Renal cortical epithelial cell (primary cell): ENCODE measurements at regions not wholly inside any gene's neighbourhood (a gene's known extent, or its start where the extent isn't known, plus 50 kb on each side); places are given as distances from the start of the nearest gene placed in this dataset.

Experiments used
- DNase-seq: peaks from one replicate; pipeline ENCODE4 v3.0.0-alpha.2; 2011; ENCODE audit warnings: low read depth

DNA sequence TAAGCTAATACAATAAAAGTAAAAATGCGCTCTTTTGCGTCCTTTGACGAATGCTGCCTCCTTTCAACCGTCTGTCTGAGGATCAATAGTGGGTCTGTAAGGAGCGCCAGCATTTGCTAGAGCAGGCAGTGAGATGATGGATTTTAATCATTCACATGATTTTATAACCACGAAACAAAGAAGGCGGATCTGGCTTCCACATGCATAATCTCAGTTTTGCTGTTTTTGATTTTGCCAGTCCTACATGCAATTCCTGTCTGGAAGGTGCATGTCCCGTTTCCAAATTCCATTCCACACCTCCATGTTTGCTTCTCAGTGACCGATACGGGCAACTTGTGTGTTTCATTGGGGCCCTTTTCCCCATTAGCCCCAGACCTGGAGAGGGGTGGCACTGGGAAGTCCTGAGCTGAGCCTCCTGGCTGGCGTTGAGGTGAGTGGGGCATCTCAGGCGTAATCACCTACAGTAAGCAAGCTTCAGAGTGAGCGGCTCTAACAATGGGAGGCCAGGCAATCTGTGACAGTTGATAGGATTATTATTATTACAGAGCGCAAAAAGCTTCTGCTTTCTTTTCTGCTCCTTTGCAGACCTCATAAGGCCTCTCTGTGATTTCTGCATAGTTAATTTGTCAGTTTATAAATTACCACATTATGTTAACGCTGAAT lies 405.4 kb downstream of the ZSWIM6 start:
- no peak for DNase-seq

DNA sequence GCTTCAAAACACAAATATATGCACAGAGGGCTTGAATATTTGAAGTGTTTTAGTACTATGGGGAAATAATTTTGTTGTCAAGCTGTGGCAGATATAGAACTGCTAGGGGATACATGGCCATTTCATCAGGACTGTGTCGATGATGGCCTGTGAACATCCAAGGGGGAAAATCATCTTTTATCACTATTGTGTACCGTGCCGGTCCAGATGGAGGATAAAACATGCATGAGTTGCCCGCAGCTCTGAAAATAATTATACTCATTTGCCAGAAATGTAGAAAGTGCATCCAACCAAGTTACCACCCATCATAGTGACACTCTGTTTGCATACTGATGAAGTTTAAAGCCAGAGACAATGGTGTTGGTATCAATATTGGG lies 405.9 kb downstream of the ZSWIM6 start:
- DNase-seq: no peak

DNA sequence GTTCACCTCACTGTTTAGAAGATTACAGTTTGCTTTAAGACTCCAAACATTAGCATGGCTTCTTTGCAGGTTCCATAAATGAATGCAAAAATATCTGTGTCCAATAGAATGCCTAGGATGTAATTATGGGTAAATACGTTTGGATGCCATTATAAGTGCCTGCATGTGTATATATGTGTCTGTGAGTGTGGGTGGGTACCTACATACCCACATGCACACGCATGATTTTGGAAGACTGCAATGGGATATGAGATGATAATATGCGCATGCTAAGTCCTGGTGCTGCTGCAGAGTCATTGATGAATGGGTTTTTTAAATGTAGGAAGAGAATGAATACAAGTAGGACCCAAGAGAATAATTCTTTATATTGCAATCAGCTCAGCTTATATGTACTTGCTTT lies 406.4 kb downstream of the ZSWIM6 start:
- no peak for DNase-seq

DNA sequence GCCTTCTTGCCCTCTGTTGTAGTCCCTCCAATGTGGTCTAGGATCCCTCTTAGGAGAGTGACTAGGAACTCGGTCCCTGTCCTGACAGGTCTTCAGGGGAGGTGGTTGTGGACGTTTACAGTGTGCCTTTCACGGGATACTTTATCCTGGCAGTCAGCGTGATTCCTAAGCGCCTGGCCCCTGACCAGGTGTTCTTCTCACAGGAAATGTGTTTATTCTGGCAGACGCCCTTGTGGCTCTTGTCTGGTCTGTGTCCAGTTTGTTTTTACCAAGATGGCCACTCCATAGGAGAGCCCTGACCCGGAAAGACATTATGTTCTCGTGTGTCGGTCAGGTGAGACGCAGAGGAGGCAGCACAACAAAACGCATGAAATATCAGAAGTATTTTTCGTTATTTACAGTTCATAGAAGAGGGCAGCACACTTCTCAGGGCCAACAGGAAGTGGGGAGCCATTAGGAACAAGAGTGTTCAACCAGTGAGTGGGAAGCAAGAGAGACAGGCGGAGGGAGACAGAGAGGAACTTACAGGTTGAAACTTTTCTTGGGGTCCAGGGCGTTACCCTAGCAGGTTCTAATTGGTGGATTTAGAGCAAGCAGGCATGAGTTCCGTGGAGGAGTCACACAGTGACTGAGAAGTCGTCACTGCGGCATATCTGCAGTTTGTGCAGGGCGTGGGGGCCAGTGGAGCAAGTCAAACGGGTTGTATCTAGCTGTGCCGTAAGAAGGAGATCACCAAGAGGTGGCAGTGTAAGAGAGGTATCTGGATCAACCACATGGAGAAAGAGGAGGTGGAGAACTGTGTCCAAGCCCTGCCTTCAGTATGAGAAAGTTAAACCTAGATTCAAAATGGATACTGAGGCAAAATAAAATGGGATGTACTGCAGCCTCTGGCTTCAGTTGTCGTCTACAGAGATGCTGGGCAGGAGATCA lies 412.9 kb downstream of the ZSWIM6 start:
- DNase-seq: no peak

DNA sequence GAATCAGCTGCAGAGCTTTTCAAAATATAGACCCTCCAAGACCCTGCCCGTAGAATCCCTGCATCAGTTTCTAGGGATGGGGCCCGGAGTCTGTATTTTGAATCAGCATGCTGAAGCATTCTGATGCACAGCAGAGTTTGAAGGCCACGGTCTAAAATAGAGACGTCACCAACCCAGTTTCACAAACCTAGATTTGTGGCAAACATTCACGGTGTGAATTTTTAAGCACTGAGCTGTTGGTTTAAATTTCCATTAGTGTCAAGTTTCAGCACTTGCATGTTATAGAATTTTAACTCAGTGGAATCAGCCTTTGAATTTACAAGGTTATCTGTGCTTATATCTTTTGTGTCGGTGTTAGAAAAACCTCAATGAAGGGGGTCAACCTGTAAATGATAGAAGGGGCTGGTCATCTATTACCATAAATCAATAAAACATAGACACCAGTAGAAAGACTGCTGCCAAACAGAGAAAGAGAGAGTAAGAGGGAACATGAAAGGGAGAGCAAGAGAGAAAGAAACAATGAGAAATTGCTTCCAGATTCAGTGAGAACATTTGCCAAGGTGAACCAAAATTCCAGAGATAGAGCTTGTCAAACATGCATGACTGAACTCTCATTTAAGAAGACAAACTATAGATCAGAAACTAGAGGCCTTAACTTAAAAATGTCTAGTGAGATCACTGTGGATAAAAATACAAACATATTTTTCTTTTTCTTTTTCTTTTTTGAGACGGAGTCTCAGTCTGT lies 414.9 kb downstream of the ZSWIM6 start:
- DNase-seq: no peak

DNA sequence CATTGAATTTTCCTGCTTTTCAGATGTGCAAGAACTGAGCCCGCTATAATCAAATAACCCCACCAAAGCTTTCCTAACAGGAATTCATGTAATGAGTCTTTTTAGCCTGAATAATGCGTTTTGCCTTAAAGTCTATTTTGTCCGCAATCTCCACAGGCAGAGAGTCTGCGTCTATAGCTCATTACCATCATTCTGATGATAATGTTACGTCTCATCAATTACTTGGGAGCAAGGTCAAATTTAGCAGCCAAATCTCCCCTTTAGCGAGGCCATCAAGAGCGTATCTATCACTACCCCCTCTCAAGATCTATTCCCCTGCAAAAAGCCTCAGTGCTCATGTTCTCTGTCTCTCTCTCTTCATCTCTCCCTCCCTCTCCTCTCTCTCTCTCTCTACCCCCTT lies 416.1 kb downstream of the ZSWIM6 start:
- DNase-seq: no peak

DNA sequence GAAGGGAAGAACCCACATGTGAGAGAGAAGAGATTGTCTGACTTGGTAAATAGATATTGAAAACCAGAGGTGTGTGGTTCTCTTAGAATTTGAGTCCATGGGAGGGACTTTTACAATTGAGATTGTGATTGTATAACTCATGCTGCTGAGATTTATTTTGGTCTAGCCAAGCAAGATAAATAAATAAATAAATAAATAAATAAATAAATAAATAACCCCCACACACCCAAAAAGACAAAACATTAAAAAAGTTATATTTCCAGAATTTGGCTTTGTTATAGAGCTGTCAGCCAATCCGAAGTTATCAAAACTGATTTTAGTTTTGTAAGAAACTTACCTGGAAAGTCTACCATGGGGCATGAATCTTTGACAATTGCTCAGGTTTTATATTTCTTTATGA lies 416.6 kb downstream of the ZSWIM6 start:
- DNase-seq: no peak

DNA sequence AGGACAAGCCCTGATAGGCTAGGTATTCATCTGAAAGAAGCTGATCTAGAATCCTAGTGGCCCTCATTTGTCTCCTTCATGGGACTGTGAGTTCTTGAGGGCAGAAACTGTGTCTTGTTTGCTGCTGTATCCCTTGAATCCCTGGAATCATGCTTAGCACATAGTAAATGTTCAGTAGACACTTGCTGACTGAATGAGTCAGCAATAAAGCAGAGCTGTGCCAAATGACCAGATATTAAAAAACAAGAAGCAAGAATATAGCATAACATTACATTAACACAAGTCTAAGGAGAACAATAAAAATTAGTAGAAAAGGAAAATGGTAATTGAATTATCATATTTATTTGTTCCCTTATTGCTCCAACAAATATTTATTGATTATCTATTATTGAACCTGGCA lies 420.5 kb downstream of the ZSWIM6 start:
- DNase-seq: no peak

DNA sequence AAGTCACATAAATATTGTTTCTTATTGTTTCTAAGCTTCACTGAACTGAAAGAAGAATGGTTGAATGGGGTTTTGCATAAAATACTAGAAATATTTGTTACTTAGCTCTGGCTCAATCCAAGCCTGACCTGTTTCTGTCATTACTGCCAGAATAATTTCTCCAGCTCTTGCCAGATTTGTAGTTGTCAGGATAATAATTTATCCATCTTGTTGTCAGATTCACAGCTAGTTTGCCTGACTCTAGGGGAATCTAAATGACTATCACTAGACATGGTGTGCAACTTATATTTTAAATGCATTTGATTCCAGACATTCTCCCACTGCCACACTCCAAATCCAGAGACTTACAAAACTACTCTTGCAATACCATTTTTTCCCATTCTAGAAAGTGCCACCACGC lies 422.7 kb downstream of the ZSWIM6 start:
- DNase-seq: no peak

DNA sequence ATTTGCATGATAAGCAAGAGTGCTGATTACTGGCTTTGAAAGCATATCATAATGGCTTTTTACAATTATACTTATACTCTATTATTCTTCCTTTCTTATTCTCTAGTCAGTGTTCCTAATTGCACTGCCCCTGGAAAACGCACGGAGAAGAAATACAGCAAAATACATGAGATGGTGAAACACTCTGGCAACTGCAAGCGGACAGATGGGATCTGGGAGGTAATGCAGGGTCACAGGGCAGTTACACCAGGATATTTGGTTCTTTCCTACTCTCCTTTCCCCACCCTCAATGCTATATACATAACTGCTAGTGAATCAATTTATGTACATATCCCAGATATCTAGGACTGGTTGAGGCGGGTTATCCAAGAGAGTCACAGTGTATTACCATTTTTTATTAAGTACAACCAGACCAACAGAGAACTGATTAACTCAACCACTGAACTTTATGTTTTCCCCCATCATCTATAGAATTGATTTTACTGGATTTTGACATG lies 423.7 kb downstream of the ZSWIM6 start:
- DNase-seq: no peak

DNA sequence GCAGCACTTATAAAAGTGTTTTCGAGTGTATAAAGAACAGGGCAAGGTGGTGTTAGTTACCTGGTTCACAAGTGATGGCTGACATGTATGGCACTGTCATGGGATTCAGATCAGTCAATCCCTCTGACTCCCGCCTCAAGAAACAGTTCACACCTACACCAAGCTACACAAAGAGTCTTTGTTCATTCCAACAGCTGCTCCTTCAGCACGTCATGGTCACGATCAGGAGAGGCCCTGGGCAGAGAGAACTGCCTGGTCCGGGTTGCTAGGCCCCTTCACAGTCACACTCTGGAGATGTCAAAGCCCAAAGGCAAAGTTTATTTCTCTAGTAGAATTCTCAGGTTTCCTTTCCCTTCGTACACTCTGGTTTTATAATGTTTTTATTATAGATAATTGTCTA lies 426.7 kb downstream of the ZSWIM6 start:
- no peak for DNase-seq

DNA sequence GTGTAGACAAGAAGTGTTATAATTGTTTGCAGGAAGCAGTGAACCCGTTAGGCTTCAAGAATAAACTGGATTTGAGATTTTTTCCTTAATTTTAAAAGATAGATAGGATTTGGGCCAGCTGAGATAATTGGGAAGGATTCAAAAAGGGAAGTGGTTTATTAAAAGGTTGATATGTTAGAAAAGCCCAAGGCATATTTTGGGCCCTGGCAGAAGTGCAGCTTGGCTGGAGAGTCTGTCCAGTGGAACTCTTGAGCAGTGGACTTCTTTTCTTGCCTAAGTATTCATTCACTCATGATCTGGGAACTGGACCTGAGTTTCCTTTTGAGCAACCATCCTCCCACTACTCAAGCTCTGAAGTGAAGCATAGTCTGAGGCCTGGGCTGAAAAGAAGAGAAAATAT lies 433.4 kb downstream of the ZSWIM6 start:
- DNase-seq: no peak

DNA sequence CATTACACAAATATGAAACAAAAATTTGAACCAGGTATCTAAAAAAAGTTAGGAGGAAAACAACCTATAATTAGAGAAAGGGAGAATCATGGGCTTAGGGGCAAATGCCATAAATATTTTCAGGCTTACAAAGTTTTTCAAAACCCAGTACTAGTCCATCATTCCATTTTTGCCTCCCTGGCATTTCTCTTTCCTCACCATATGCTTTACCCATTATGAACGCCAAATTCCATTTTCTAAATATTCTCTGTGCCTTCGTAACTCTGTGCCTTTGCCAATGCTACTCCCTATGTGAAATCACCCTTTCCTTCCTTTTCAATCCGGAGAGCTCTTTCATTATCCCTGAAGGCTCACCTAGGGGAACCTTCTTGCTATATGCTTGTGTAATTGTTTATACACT lies 434.1 kb downstream of the ZSWIM6 start:
- no peak for DNase-seq

DNA sequence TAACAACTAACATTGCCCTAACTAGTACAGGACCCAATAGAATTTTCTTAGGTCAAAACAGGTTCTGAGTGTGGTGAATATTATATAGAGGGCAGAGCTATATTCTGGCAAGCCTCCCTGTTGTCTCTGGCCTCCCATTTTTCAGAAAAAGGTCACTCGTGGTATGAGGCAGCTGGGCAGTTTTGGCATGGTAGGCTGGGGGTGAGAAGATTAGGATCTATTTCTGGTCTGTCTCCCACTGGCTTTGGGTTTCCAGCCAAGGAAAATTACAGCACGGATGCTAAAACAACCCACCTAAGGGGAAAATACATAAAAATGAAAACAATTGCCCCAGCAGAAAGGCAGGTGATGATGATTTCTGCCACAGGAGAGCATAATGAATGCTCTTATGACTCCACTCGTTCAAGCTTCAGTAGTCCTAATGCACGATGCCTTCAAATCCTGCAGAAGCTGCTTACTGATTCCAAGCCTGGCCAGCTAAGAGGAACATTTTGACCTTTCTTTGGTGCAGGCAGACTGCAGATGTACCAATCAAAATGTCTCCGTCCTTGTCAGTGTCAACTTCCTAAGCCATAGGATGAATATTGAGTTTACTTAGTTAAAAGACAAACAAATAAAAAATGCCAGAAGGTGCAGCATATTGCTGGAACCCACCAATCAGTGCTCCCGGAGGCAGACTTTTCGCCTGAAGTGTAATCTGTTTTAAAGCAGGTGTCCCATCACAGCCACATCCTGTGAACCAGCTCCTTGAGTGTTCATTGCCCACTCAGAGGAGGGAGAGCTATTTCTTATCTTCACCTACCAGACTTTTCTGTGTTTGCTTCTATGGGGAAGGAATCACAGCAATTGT lies 435.4 kb downstream of the ZSWIM6 start:
- DNase-seq: no peak

DNA sequence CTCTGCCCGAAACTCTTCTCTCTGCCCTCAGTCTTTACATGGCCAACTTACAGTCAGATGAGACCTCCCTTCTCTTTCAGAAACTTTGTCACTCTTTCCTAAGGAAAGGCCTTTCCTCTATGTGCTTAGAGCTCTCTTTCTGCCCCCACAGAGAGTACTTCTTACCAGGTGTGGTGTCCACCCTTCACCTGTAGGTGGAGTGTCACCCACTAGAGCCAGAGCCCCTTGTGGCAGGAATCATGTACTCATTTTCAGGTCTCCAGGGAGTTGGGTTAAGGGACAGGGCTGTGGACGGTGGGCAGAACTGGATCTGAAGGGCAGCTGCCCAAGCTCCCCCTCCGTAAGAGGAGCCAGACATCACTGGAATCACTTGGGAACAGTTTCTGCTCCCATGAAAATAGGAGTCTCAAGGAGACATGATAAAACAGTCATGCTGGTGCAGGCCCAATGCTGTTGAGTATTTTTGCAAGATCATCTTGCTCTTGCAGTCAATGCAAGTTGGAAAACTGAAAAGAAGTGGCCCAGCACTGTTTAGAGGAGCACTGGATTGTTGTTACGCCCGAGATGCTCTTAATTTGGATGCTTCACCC lies 436.7 kb downstream of the ZSWIM6 start:
- peak; percentile 42 for DNase-seq

DNA sequence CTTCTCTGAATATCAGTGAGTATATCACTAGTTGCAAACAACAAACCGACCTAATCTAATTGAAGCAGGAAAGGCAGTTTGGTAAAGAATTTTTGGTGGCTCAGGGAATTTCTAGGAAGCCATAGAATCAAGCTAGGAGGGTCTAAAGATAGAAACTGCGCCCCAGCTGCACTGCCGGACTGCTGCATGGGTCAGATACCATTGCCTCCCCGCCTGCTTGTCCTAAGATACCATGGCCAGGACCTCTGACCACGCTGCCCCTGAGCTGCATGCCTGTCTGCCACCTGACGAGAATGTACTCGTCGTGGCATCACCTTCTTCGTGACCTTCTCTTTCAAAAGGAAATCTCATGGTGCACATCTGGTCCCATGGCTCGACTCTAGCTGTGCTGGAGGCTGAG lies 439.0 kb downstream of the ZSWIM6 start:
- DNase-seq: no peak

DNA sequence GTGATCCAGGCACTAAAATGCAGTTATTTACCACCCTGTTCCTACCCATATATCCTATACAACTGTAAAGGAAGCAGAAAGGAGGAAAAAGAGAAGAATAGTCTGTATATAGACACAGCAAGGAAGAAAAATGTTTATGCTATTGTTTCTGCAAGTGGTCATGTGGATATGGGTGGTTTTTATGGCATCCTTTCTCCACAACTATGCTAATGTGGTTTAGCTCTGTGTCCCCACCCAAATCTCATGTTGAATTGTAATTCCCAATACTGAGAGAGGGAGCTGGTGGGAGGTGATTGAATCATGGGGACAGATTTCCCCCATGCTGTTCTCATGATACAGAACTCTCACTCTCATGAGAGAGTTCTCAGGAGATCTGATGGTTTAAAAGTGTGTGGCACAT lies 439.8 kb downstream of the ZSWIM6 start:
- no peak for DNase-seq

DNA sequence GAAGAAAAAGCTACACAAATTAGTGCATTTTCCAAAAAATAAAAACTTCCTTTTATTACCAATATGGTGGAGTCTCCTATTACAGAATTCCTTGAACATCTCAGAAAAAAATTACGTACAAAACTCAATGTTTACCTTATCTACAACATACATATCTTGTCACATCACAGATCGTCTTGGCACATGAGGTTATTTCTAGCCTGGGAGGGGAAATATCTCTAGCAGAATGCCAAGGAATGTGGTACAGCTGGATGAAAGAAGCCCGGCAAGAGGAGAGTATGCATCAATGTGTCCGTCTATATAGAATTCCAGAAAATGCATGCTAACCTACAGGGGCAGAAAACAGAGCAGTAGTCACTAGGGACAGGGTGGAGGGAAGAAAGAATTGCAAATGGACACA lies 443.8 kb downstream of the ZSWIM6 start:
- DNase-seq: no peak

DNA sequence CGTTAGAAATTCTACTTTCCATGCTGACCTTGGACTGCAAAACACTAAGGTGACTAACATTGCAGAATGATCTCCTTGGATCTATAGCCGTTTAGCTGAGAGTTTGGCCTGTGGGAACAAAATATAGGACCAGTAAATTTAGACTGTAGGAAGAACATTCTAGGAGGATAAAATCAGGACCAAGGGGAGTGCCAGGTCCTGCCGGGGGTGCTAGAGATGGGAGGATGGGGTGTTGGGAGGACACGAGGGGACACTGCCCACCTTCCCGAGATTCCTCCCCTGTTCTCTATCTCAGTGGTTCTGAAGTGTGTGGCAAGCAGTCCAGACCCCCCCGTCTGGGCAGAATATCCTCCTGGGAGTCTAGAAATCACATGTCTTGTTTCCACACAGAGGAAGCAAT lies 445.2 kb downstream of the ZSWIM6 start:
- DNase-seq: no peak

DNA sequence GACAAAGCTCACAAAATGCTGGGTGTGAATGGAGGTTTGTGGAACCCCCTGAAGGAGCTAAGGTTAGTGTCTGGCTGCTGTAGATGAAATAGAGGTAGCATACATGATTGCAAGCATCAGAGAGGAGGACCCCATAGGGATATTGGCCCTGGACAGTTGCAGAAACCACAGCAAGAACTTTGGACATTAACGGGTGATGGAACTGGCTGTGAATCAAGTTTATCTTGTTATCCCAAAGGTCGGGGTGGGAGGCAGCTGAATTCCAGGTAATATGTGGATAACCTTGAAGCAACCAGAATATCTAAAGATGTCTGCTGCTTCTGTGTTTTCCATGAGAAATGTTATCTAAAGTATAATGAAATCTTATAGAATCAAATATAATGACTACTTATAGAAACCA lies 447.7 kb downstream of the ZSWIM6 start:
- no peak for DNase-seq

DNA sequence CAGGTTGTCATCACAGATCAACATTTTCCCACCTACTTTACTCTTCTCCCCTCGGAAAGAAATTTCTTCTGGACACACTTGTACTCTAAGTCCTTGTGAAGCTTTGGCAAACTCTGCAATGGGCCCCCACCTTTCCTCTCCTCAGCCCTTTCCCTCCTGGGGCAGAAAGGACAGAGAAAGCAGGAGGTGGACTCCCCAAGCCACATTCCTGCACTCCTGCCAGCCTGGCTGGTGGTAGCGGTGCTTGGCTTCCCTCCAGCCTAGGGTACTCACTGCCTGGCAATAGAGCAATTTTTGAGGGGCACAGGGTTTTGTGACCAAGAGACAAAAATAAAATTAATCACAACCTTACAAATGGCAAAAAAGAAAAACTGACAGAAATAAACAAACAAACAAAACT lies 451.4 kb downstream of the ZSWIM6 start:
- peak; percentile 7 for DNase-seq
